ENCODE measurements at regions not wholly inside any gene's neighbourhood (a gene's known extent, or its start where the extent isn't known, plus 50 kb on each side); places are given as distances from the start of the nearest gene placed in this dataset.

DNA sequence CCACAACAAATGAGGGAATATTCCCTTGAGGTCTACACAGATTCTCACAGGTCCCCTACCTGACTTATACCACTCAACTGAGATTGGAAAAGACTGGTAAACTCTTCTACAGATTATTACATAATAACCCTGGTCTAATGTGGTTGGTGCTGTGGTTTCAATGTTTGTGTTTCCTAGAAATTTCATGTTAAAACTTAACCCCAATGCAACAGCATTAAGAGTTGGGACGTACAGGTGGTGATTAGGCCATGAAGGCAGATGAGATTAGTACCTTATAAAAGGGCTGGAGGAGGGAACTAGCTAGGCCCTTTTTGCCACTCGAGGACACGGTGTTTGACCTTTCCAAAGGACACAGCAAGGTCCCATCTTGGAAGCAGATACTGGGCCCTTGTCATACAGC is 84.3 kb upstream of the TAPT1 start:
- in situ Hi-C loops (cut with MboI; ENCODE audit: low pct_ligation_motif_present in 1 of 4, low pct_unique_long_range_greater_than_20kb in 1 of 4, low sequenced_read_pairs in 3 of 4), result no loop called here
- Histone ChIP-seq H3K27ac (no peak overlapping the region), H3K4me1 (no peaks in the 10 kb centered on the region), H3K27me3 (no peaks in the 10 kb centered on the region), H3K9me3 (no peaks in the 10 kb centered on the region), H3K4me3 (no peak overlapping the region), H3K36me3 (no peaks in the 10 kb centered on the region)
- TF ChIP-seq, protein P1, sequence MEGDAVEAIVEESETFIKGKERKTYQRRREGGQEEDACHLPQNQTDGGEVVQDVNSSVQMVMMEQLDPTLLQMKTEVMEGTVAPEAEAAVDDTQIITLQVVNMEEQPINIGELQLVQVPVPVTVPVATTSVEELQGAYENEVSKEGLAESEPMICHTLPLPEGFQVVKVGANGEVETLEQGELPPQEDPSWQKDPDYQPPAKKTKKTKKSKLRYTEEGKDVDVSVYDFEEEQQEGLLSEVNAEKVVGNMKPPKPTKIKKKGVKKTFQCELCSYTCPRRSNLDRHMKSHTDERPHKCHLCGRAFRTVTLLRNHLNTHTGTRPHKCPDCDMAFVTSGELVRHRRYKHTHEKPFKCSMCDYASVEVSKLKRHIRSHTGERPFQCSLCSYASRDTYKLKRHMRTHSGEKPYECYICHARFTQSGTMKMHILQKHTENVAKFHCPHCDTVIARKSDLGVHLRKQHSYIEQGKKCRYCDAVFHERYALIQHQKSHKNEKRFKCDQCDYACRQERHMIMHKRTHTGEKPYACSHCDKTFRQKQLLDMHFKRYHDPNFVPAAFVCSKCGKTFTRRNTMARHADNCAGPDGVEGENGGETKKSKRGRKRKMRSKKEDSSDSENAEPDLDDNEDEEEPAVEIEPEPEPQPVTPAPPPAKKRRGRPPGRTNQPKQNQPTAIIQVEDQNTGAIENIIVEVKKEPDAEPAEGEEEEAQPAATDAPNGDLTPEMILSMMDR (IDR thresholded peaks at IDR 0.05), result no peak
- TF ChIP-seq POLR2AphosphoS5 (IDR thresholded peaks at IDR 0.05), result no peak
- intact Hi-C loops (cut with DNase I; ENCODE audit: low total_unique reads), result no loop called here
- WGBS, 2 donors (ENCODE audit: low coverage in 1 of 2), result 59 to 77% methylated on average over 2 to 3 of the region's 3 CpGs
- DNase-seq, result no peak

DNA sequence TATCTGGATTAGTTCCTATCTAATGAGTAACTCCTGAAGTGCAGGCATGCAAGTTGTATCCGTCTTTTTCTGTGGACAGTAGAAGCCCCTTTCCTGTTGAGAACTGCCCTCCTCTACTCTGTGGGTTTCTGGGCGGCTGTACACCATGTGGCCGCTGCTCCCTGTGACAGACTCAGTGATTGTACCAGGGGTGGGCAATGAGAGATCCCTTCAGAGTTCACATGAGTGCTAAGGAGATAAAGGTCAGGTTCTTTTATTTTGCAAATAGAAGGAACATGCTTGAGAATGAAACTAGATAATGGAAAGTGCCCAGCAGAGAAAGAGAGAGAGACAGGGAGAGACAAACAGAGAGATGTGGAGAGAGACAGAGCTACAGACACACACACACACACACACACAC is 76.4 kb upstream of the TAPT1 start:
- H3K27ac ChIP-seq, result no peak overlapping the region
- no peak overlapping the region for H3K4me3 ChIP-seq
- in situ Hi-C loops (cut with MboI; ENCODE audit: low pct_ligation_motif_present in 1 of 4, low pct_unique_long_range_greater_than_20kb in 1 of 4, low sequenced_read_pairs in 3 of 4), result no loop called here
- no peak for DNase-seq
- intact Hi-C loops (cut with DNase I; ENCODE audit: low total_unique reads), result no loop called here
- WGBS, 2 donors (ENCODE audit: low coverage in 1 of 2), result 79 to 82% methylated on average over 3 of the region's 3 CpGs
- H3K36me3 ChIP-seq, result no peaks in the 10 kb centered on the region
- no peaks in the 10 kb centered on the region for H3K27me3 ChIP-seq
- no peaks in the 10 kb centered on the region for H3K4me1 ChIP-seq
- TF ChIP-seq POLR2A (IDR thresholded peaks at IDR 0.05), result no peak
- no peak for TF ChIP-seq EP300 (IDR thresholded peaks at IDR 0.05; ENCODE audit: low read depth)
- TF ChIP-seq POLR2AphosphoS5 (IDR thresholded peaks at IDR 0.05), result no peak
- TF ChIP-seq, protein P1 (IDR thresholded peaks at IDR 0.05), result no peak
- H3K9me3 ChIP-seq, result no peaks in the 10 kb centered on the region

DNA sequence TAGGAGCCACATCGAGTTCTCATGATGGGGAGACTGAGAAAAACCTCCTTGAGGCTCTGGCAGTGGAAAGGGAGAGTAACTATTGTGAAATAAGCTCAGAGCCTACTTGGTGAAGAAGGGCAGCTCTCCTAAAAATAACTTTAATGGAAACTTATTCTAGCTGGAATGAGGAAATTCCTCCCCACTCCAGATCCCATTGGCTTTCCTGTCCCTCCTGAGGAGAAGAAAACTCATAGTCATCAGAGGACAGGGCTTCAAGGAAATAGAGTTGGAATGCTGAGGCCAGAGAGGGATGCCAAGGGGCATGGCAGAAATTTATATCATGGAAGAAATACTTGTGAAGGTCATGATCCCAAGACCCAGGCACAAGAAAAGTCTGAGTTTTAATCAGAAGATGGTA is 70.7 kb upstream of the TAPT1 start:
- no peak overlapping the region for H3K27ac ChIP-seq
- DNase-seq, result no peak
- no peaks in the 10 kb centered on the region for H3K4me1 ChIP-seq
- WGBS, 2 donors (ENCODE audit: low coverage in 1 of 2), result 50 to 88% methylated on average over 1 of the region's 1 CpG
- in situ Hi-C loops (cut with MboI; ENCODE audit: low pct_ligation_motif_present in 1 of 4, low pct_unique_long_range_greater_than_20kb in 1 of 4, low sequenced_read_pairs in 3 of 4), result loop anchor here (10.0 to 25.0 kb wide), 6 partner anchors 140 to 1165 kb away; no protein-coding TSS in a partner anchor
- no peak for TF ChIP-seq POLR2AphosphoS5 (IDR thresholded peaks at IDR 0.05)
- TF ChIP-seq, protein P1 (IDR thresholded peaks at IDR 0.05), result no peak
- no peak for TF ChIP-seq POLR2A (IDR thresholded peaks at IDR 0.05)
- no peak for TF ChIP-seq EP300 (IDR thresholded peaks at IDR 0.05; ENCODE audit: low read depth)
- no peaks in the 10 kb centered on the region for H3K27me3 ChIP-seq
- intact Hi-C loops (cut with DNase I; ENCODE audit: low total_unique reads), result no loop called here
- no peaks in the 10 kb centered on the region for H3K9me3 ChIP-seq
- no peak overlapping the region for H3K4me3 ChIP-seq
- no peaks in the 10 kb centered on the region for H3K36me3 ChIP-seq

DNA sequence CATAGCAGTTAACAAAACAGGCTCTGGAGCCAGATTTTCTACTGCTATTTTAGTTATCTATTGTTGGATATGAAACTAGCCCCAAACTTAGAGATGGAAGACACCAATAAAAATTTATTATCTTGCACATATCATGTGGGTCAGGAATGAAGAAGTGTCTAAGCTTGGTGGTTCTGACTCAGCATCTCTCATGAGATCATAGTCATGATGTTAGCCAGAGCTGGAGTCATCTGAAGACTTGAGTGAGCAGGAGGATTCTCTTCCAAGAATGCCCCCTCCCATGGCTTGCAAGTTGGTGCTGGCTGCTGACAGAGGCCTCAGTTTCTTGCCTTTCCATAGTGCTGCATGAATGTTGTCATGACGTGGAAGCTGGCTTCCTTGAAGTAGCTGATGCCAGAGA is 68.2 kb upstream of the TAPT1 start:
- H3K4me3 ChIP-seq, result no peak overlapping the region
- no peak for TF ChIP-seq EP300 (IDR thresholded peaks at IDR 0.05; ENCODE audit: low read depth)
- no peak for TF ChIP-seq POLR2AphosphoS5 (IDR thresholded peaks at IDR 0.05)
- TF ChIP-seq, protein P1 (IDR thresholded peaks at IDR 0.05), result no peak
- TF ChIP-seq POLR2A (IDR thresholded peaks at IDR 0.05), result no peak
- no peaks in the 10 kb centered on the region for H3K9me3 ChIP-seq
- WGBS, 2 donors (ENCODE audit: low coverage in 1 of 2), result 78% methylated on average over 1 of the region's 1 CpG; no CpG with 5 or more reads in 1 of the 2 donors
- peaks cover 0 to 12% (median 9%) of the 10 kb centered on the region in 4 donors for H3K4me1 ChIP-seq
- peaks cover 3% of the 10 kb centered on the region for H3K27me3 ChIP-seq
- no peak overlapping the region for H3K27ac ChIP-seq
- no peak for DNase-seq
- in situ Hi-C loops (cut with MboI; ENCODE audit: low pct_ligation_motif_present in 1 of 4, low pct_unique_long_range_greater_than_20kb in 1 of 4, low sequenced_read_pairs in 3 of 4) (loop anchor here (10.0 to 25.0 kb wide), 6 partner anchors 143 to 1168 kb away; no protein-coding TSS in a partner anchor), intact Hi-C loops (cut with DNase I; ENCODE audit: low total_unique reads) (no loop called here)
- H3K36me3 ChIP-seq, result no peaks in the 10 kb centered on the region

Data from transverse colon (tissue), 4 donors.